Mammary epithelial cell (primary cell): ENCODE measurements at regions not wholly inside any gene's neighbourhood (a gene's known extent, or its start where the extent isn't known, plus 50 kb on each side); places are given as distances from the start of the nearest gene placed in this dataset.

ENCODE experiments used
- CTCF ChIP-seq, 2 donors: IDR thresholded peaks in 1 of 2; conservative IDR thresholded peaks in 1 of 2; 2 replicates each; pipeline ENCODE4 v1.5.1; 2011 to 2012; ENCODE audit warnings: inconsistent platforms in 2 of 2, low read length in 2 of 2, mild to moderate bottlenecking in 2 of 2, control low read depth in 1 of 2, low read depth in 1 of 2; ENCODE audit not compliant: insufficient read depth in 1 of 2; ENCODE audit errors: extremely low read depth in 1 of 2
- EZH2 ChIP-seq: IDR thresholded peaks from 2 replicates; pipeline ENCODE4 v1.6.1; 2012; ENCODE audit warnings: low read length, inconsistent platforms, borderline replicate concordance

GRCh38 chr6:66376001-66376400 lies 669.0 kb upstream of the EYS start:
- no peak for TF ChIP-seq CTCF (conservative IDR thresholded peaks at IDR 0.05 in 1 of 2, IDR thresholded peaks at IDR 0.05 in 1 of 2; ENCODE audit: extremely low read depth in 1 of 2, insufficient read depth in 1 of 2, low read depth in 1 of 2, low read length in 2 of 2)
- no peak for TF ChIP-seq EZH2
